RWPE2 (cell line): ENCODE measurements at regions not wholly inside any gene's neighbourhood (a gene's known extent, or its start where the extent isn't known, plus 50 kb on each side); places are given as distances from the start of the nearest gene placed in this dataset.

ENCODE experiments used
- ATAC-seq: fragments of 200-7000 bp; cut with Tn5 transposase; 3 replicates; pipeline ENCODE4 v1.9.1; 2021; ENCODE audit warnings: low read depth
- DNase-seq: peaks from one replicate; pipeline ENCODE4 v3.0.0-alpha.2; 2020; ENCODE audit warnings: low spot score
- H3K27ac ChIP-seq: fragments of 450-650 bp; 2 replicates; pipeline ENCODE4 v1.5.1; 2017; ENCODE audit warnings: mild to moderate bottlenecking; ENCODE audit not compliant: poor library complexity, severe bottlenecking
- H3K27me3 ChIP-seq: fragments of 250-450 bp; sonication (Bioruptor Pico); 2 replicates; pipeline ENCODE4 v1.5.1; 2021; ENCODE audit warnings: mild to moderate bottlenecking, moderate library complexity; ENCODE audit not compliant: insufficient read depth, poor library complexity, severe bottlenecking
- H3K36me3 ChIP-seq: fragments of 250-450 bp; sonication (Bioruptor Pico); 2 replicates; pipeline ENCODE4 v1.5.1; 2020; ENCODE audit warnings: low read depth, mild to moderate bottlenecking, moderate library complexity
- H3K4me1 ChIP-seq: fragments of 250-450 bp; sonication (Bioruptor Pico); 2 replicates; pipeline ENCODE4 v1.5.1; 2021; ENCODE audit warnings: mild to moderate bottlenecking, moderate library complexity; ENCODE audit not compliant: insufficient read depth, poor library complexity, severe bottlenecking
- H3K4me3 ChIP-seq: fragments of 250-450 bp; sonication (Bioruptor Pico); 2 replicates; pipeline ENCODE4 v1.5.1; 2021; ENCODE audit warnings: mild to moderate bottlenecking, moderate library complexity; ENCODE audit not compliant: severe bottlenecking
- H3K9me3 ChIP-seq: fragments of 250-450 bp; sonication (Bioruptor Pico); 2 replicates; pipeline ENCODE4 v1.5.1; 2021; ENCODE audit warnings: mild to moderate bottlenecking, moderate library complexity; ENCODE audit not compliant: severe bottlenecking
- CTCF ChIP-seq: fragments of 450-650 bp; IDR thresholded peaks from one replicate; pipeline ENCODE4 v1.5.1; 2017; ENCODE audit warnings: mild to moderate bottlenecking, moderate library complexity; ENCODE audit not compliant: poor library complexity, severe bottlenecking

GRCh38 chr4:81688085-81688484 is 216.4 kb upstream of the RASGEF1B start:
- 0 out of 3 replicates have a peak, but pooled peaks have one; percentile 36 for ATAC-seq
- Histone ChIP-seq H3K27ac (no peak overlapping the region), H3K27me3 (no peaks in the 10 kb centered on the region), H3K9me3 (no peaks in the 10 kb centered on the region), H3K4me3 (no peak overlapping the region), H3K36me3 (no peaks in the 10 kb centered on the region), H3K4me1 (no peaks in the 10 kb centered on the region)
- peak; percentile 19 for TF ChIP-seq CTCF
- DNase-seq: no peak

GRCh38 chr4:81687471-81687870 is 215.8 kb upstream of the RASGEF1B start:
- Histone ChIP-seq H3K9me3 (no peaks in the 10 kb centered on the region), H3K36me3 (no peaks in the 10 kb centered on the region), H3K27me3 (no peaks in the 10 kb centered on the region), H3K4me3 (no peak overlapping the region), H3K4me1 (no peaks in the 10 kb centered on the region), H3K27ac (no peak overlapping the region)
- ATAC-seq (no peak), DNase-seq (no peak)
- TF ChIP-seq CTCF: no peak

- H3K9me3 ChIP-seq: no peaks in the 10 kb centered on the region
- no peaks in the 10 kb centered on the region for H3K27me3 ChIP-seq
- H3K4me3 ChIP-seq: no peak overlapping the region
- H3K4me1 ChIP-seq: no peaks in the 10 kb centered on the region
- DNase-seq (no peak), ATAC-seq (no peak)
- TF ChIP-seq CTCF: no peak
- H3K36me3 ChIP-seq: no peaks in the 10 kb centered on the region
- H3K27ac ChIP-seq: no peak overlapping the region
Measured at GRCh38 chr4:81685104-81685503, 213.4 kb upstream of the RASGEF1B start.

- Histone ChIP-seq H3K9me3 (no peaks in the 10 kb centered on the region), H3K36me3 (no peaks in the 10 kb centered on the region), H3K27me3 (no peaks in the 10 kb centered on the region), H3K27ac (no peak overlapping the region), H3K4me1 (no peaks in the 10 kb centered on the region), H3K4me3 (no peak overlapping the region)
- DNase-seq: no peak
- TF ChIP-seq CTCF: no peak
- no peak for ATAC-seq
Measured at GRCh38 chr4:81684352-81684751, 212.6 kb upstream of the RASGEF1B start.

GRCh38 chr4:81682492-81682891 is 210.8 kb upstream of the RASGEF1B start:
- ATAC-seq: no peak
- no peaks in the 10 kb centered on the region for H3K9me3 ChIP-seq

More at GRCh38 chr4:81682492-81682891, 210.8 kb upstream of the RASGEF1B start:
- Histone ChIP-seq H3K27me3 (no peaks in the 10 kb centered on the region), H3K4me3 (no peak overlapping the region), H3K27ac (no peak overlapping the region), H3K36me3 (no peaks in the 10 kb centered on the region), H3K4me1 (no peaks in the 10 kb centered on the region)
- DNase-seq: no peak
- no peak for TF ChIP-seq CTCF
